WTC11 (cell line): ENCODE measurements at regions not wholly inside any gene's neighbourhood (a gene's known extent, or its start where the extent isn't known, plus 50 kb on each side); places are given as distances from the start of the nearest gene placed in this dataset.

ENCODE experiments used
- ATAC-seq: fragments of 200-7000 bp; cut with Tn5 transposase; 2 replicates; pipeline ENCODE4 v1.10.0; 2021; ENCODE audit warnings: mild to moderate bottlenecking, moderate library complexity
- CTCF ChIA-PET: fragments of 300-600 bp; sonication (Branson Sonifier 250); formaldehyde crosslinking; loops from one replicate; lab custom pipeline; 2021; ENCODE audit warnings: antibody characterized with exemption; lab: Charles Lee
- POLR2A ChIA-PET: fragments of 350-600 bp; sonication (Branson Sonifier 250); formaldehyde crosslinking; loops from one replicate; lab custom pipeline; 2021; ENCODE audit warnings: antibody characterized with exemption; lab: Charles Lee
- DNase-seq: peaks from one replicate; pipeline ENCODE4 v3.0.0; 2021; ENCODE audit warnings: low spot score
- H3K27ac Mint-ChIP-seq: 2 replicates; pipeline ENCODE4 v1.8.0; 2021; ENCODE audit warnings: mixed read lengths
- H3K27me3 Mint-ChIP-seq: 2 replicates; pipeline ENCODE4 v1.8.0; 2021; ENCODE audit warnings: low read depth, mild to moderate bottlenecking, moderate library complexity, mixed read lengths
- H3K36me3 Mint-ChIP-seq: 2 replicates; pipeline ENCODE4 v1.8.0; 2021; ENCODE audit warnings: mixed read lengths
- H3K4me1 Mint-ChIP-seq: 2 replicates; pipeline ENCODE4 v1.8.0; 2022; ENCODE audit warnings: mixed read lengths
- H3K4me3 Mint-ChIP-seq: 2 replicates; pipeline ENCODE4 v1.8.0; 2021; ENCODE audit warnings: mild to moderate bottlenecking, moderate library complexity, mixed read lengths
- H3K9me3 Mint-ChIP-seq: 2 replicates; pipeline ENCODE4 v1.8.0; 2021; ENCODE audit warnings: mixed read lengths
- CBFB ChIP-seq: sonication (generic); formaldehyde crosslinking; IDR thresholded peaks from 2 replicates; pipeline ENCODE4 v1.8.1; 2022; ENCODE audit warnings: mild to moderate bottlenecking, low read depth, missing genetic modification reagents
- GABPB1 ChIP-seq: sonication (generic); formaldehyde crosslinking; IDR thresholded peaks from 2 replicates; pipeline ENCODE4 v1.8.1; 2023; ENCODE audit warnings: mild to moderate bottlenecking, missing genetic modification reagents
- HMGA2 ChIP-seq: fragments of 250-450 bp; sonication (Bioruptor Pico); IDR thresholded peaks from 2 replicates; pipeline ENCODE4 v1.4.0; 2021; ENCODE audit warnings: mild to moderate bottlenecking, moderate library complexity
- RELA ChIP-seq: sonication (generic); formaldehyde crosslinking; IDR thresholded peaks from 2 replicates; pipeline ENCODE4 v1.8.1; 2022; ENCODE audit warnings: missing genetic modification reagents, mild to moderate bottlenecking, borderline replicate concordance
- RORB ChIP-seq: fragments of 250-450 bp; sonication (Bioruptor Pico); IDR thresholded peaks from 2 replicates; pipeline ENCODE4 v1.9.0; 2021; ENCODE audit warnings: mild to moderate bottlenecking
- SOX15 ChIP-seq: fragments of 250-450 bp; sonication (Bioruptor Pico); IDR thresholded peaks from 2 replicates; pipeline ENCODE4 v1.9.0; 2021; ENCODE audit warnings: mild to moderate bottlenecking
- TEAD1 ChIP-seq: sonication (generic); formaldehyde crosslinking; IDR thresholded peaks from 2 replicates; pipeline ENCODE4 v1.8.0; 2022; ENCODE audit warnings: mild to moderate bottlenecking, missing genetic modification reagents
- ZBTB21 ChIP-seq: sonication (generic); formaldehyde crosslinking; IDR thresholded peaks from 2 replicates; pipeline ENCODE4 v1.8.1; 2023; ENCODE audit warnings: mild to moderate bottlenecking, missing genetic modification reagents, borderline replicate concordance
- ZNF416 ChIP-seq: fragments of 250-450 bp; sonication (Bioruptor Pico); IDR thresholded peaks from 2 replicates; pipeline ENCODE4 v1.9.0; 2021; ENCODE audit warnings: mild to moderate bottlenecking, inconsistent platforms
- TF ChIP-seq, protein P1 (sequence below): sonication (generic); formaldehyde crosslinking; IDR thresholded peaks from 2 replicates; pipeline ENCODE4 v1.8.1; 2023; ENCODE audit warnings: mild to moderate bottlenecking, missing genetic modification reagents
- TF ChIP-seq, protein P2 (sequence below): sonication (generic); formaldehyde crosslinking; IDR thresholded peaks from 2 replicates; pipeline ENCODE4 v1.8.1; 2023; ENCODE audit warnings: mild to moderate bottlenecking, moderate library complexity, missing genetic modification reagents
- TF ChIP-seq, protein P3 (sequence below): sonication (generic); formaldehyde crosslinking; conservative IDR thresholded peaks from 2 replicates; pipeline ENCODE4 v1.8.1; 2023; ENCODE audit warnings: mild to moderate bottlenecking, low read depth, missing genetic modification reagents, moderate library complexity
- TF ChIP-seq, protein P4 (sequence below): fragments of 250-450 bp; sonication (Bioruptor Pico); IDR thresholded peaks from 2 replicates; pipeline ENCODE4 v2.1.2; 2022; ENCODE audit warnings: mild to moderate bottlenecking, moderate library complexity
- TF ChIP-seq, protein P5 (sequence below): sonication (generic); formaldehyde crosslinking; IDR thresholded peaks from 2 replicates; pipeline ENCODE4 v1.8.0; 2023; ENCODE audit warnings: missing genetic modification reagents, mild to moderate bottlenecking, borderline replicate concordance

DNA sequence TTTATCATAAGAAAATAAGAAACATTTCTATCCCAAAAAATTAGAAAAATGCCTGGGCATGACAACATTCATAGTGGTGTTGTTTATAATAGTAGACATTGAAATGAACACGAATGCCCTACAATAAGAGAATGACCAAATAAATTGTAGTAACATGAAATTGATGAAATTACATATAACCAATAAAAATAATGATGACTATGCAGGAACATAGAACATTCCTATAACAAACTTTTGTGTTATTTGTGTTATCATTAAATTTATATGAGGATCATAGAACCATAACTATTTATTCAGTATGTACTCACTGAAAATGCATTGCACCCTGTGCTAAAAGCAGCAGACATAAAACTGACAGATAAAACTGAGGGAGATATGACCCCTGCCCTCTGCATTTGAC lies 399.7 kb downstream of the CBLN4 start:
- H3K36me3 Mint-ChIP-seq: peaks cover 64% of the 10 kb centered on the region
- H3K4me1 Mint-ChIP-seq: no peaks in the 10 kb centered on the region
- TF ChIP-seq ZNF416 (CRISPR knock-in tag) (no peak), SOX15 (CRISPR knock-in tag) (no peak)
- TF ChIP-seq, protein P1, sequence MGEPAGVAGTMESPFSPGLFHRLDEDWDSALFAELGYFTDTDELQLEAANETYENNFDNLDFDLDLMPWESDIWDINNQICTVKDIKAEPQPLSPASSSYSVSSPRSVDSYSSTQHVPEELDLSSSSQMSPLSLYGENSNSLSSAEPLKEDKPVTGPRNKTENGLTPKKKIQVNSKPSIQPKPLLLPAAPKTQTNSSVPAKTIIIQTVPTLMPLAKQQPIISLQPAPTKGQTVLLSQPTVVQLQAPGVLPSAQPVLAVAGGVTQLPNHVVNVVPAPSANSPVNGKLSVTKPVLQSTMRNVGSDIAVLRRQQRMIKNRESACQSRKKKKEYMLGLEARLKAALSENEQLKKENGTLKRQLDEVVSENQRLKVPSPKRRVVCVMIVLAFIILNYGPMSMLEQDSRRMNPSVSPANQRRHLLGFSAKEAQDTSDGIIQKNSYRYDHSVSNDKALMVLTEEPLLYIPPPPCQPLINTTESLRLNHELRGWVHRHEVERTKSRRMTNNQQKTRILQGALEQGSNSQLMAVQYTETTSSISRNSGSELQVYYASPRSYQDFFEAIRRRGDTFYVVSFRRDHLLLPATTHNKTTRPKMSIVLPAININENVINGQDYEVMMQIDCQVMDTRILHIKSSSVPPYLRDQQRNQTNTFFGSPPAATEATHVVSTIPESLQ (CRISPR knock-in tag): no peak
- POLR2A ChIA-PET: no interaction called here
- H3K27me3 Mint-ChIP-seq: peaks cover 8% of the 10 kb centered on the region
- no peak for DNase-seq
- CTCF ChIA-PET: no interaction called here
- no peak overlapping the region for H3K27ac Mint-ChIP-seq
- ATAC-seq: no peak
- H3K4me3 Mint-ChIP-seq: no peak overlapping the region
- peaks cover 86% of the 10 kb centered on the region for H3K9me3 Mint-ChIP-seq

DNA sequence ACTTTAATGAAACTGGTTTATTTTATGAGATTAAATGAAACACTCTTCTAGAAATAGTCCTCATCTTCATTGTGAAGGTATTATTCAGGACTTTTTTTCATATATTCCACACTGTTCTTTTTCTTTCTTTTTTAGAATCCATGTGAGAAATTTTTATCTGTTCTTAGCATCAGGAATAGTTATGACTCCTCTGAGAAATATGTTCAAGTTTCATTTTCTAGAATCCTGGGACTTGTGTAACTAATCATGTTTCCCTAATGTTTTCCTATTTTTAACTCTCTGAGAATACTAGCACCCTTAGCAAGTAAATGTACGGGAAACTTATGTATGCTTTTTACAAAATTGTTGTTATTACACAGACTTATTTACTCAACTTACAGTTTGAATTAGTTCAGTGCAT lies 407.8 kb downstream of the CBLN4 start:
- H3K27me3 Mint-ChIP-seq: peaks cover 11% of the 10 kb centered on the region; the same call in 1 of the 2 replicates
- H3K4me3 Mint-ChIP-seq: no peak overlapping the region
- peaks cover 67% of the 10 kb centered on the region for H3K36me3 Mint-ChIP-seq
- no peak for TF ChIP-seq TEAD1
- no peak for TF ChIP-seq RORB (CRISPR knock-in tag)
- POLR2A ChIA-PET: no interaction called here
- peaks cover 78% of the 10 kb centered on the region for H3K9me3 Mint-ChIP-seq
- CTCF ChIA-PET: no interaction called here
- no peaks in the 10 kb centered on the region for H3K4me1 Mint-ChIP-seq
- DNase-seq: no peak
- ATAC-seq: no peak
- H3K27ac Mint-ChIP-seq: no peak overlapping the region

DNA sequence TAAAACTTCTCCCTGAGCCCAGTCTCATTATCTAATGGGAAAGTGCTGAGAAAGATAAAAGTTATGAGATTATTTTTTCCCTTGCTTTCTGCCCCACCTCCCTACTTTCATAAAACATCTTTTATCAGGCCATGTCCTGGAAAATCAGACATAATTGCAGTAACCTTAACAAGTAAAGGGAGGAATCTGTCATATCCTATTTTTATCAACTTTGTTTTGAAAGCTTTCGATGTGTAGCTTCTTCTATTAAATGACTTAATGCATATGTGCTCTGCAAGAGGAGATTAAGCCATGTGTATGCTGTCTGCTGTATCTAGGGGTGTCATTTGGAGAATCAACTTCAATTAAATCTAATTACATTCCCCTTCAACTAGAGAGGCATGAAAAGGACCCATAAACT lies 408.9 kb downstream of the CBLN4 start:
- Mint-ChIP-seq H3K27ac (no peak overlapping the region), H3K27me3 (peaks cover 9% of the 10 kb centered on the region; the same call in 1 of the 2 replicates)
- TF ChIP-seq HMGA2 (CRISPR knock-in tag) (no peak), GABPB1 (CRISPR knock-in tag) (no peak), TEAD1 (no peak)
- TF ChIP-seq, protein P2, sequence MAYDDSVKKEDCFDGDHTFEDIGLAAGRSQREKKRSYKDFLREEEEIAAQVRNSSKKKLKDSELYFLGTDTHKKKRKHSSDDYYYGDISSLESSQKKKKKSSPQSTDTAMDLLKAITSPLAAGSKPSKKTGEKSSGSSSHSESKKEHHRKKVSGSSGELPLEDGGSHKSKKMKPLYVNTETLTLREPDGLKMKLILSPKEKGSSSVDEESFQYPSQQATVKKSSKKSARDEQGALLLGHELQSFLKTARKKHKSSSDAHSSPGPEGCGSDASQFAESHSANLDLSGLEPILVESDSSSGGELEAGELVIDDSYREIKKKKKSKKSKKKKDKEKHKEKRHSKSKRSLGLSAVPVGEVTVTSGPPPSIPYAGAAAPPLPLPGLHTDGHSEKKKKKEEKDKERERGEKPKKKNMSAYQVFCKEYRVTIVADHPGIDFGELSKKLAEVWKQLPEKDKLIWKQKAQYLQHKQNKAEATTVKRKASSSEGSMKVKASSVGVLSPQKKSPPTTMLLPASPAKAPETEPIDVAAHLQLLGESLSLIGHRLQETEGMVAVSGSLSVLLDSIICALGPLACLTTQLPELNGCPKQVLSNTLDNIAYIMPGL: no peak
- TF ChIP-seq, all 79 proteins: peak for 0
- no peak for ATAC-seq
- Mint-ChIP-seq H3K9me3 (peaks cover 75% of the 10 kb centered on the region), H3K36me3 (peaks cover 64% of the 10 kb centered on the region), H3K4me3 (no peak overlapping the region), H3K4me1 (no peaks in the 10 kb centered on the region)
- no peak for DNase-seq
- CTCF ChIA-PET: no interaction called here
- POLR2A ChIA-PET: no interaction called here

DNA sequence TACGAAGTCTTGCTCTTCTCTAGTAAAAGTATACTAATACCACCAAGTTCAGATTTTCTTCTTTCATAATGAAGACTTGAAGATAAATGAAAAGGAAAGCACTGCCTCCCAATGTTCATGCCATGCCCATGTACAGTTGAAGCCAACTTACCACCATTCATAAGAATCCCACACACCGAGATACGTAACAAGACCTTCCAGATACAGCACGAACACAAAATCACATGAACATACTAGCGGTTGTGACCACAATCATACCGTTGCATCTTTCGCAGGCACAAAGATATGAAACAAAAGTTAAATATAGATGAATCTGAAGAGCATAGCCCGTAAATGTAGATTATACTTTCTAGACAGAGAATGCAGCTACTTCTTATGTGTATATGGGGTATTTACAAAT lies 412.5 kb downstream of the CBLN4 start:
- peaks cover 78% of the 10 kb centered on the region for H3K9me3 Mint-ChIP-seq
- H3K4me3 Mint-ChIP-seq: no peak overlapping the region
- no peaks in the 10 kb centered on the region for H3K4me1 Mint-ChIP-seq
- peaks cover 8% of the 10 kb centered on the region; the same call in 1 of the 2 replicates for H3K27me3 Mint-ChIP-seq
- no peak for DNase-seq
- H3K27ac Mint-ChIP-seq: no peak overlapping the region
- TF ChIP-seq CBFB (CRISPR knock-in tag): no peak
- no peak for ATAC-seq
- H3K36me3 Mint-ChIP-seq: peaks cover 65% of the 10 kb centered on the region
- CTCF ChIA-PET: no interaction called here
- POLR2A ChIA-PET: no interaction called here

DNA sequence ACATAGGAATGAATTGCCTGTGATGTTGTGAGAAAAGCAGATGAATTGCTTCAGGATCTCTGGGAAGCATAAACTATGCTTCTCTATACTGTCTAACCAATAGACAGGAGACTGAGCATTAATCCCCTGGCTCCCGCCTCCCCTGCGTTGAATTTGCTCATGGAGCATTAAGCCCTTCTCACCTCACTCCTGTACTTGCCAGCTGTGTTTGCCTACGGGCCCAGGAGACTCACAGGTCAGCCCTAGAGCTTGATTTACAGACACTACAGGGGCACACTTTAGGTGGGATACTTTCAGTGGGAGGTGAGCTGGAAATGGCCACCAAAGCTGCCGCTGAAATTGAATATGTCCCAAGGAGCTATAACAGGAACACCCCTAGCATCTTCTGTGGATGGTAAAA lies 418.7 kb downstream of the CBLN4 start:
- CTCF ChIA-PET: no interaction called here
- Mint-ChIP-seq H3K9me3 (peaks cover 87% of the 10 kb centered on the region), H3K4me3 (no peak overlapping the region), H3K27ac (no peak overlapping the region), H3K36me3 (peaks cover 78% of the 10 kb centered on the region), H3K4me1 (no peaks in the 10 kb centered on the region), H3K27me3 (peaks cover 13% of the 10 kb centered on the region)
- POLR2A ChIA-PET: no interaction called here
- no peak for DNase-seq
- no peak for ATAC-seq
- TF ChIP-seq ZBTB21 (CRISPR knock-in tag) (no peak), SOX15 (CRISPR knock-in tag) (no peak), RELA (CRISPR knock-in tag) (no peak)
- TF ChIP-seq, protein P3, sequence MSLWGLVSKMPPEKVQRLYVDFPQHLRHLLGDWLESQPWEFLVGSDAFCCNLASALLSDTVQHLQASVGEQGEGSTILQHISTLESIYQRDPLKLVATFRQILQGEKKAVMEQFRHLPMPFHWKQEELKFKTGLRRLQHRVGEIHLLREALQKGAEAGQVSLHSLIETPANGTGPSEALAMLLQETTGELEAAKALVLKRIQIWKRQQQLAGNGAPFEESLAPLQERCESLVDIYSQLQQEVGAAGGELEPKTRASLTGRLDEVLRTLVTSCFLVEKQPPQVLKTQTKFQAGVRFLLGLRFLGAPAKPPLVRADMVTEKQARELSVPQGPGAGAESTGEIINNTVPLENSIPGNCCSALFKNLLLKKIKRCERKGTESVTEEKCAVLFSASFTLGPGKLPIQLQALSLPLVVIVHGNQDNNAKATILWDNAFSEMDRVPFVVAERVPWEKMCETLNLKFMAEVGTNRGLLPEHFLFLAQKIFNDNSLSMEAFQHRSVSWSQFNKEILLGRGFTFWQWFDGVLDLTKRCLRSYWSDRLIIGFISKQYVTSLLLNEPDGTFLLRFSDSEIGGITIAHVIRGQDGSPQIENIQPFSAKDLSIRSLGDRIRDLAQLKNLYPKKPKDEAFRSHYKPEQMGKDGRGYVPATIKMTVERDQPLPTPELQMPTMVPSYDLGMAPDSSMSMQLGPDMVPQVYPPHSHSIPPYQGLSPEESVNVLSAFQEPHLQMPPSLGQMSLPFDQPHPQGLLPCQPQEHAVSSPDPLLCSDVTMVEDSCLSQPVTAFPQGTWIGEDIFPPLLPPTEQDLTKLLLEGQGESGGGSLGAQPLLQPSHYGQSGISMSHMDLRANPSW (CRISPR knock-in tag): no peak
- TF ChIP-seq, protein P4, sequence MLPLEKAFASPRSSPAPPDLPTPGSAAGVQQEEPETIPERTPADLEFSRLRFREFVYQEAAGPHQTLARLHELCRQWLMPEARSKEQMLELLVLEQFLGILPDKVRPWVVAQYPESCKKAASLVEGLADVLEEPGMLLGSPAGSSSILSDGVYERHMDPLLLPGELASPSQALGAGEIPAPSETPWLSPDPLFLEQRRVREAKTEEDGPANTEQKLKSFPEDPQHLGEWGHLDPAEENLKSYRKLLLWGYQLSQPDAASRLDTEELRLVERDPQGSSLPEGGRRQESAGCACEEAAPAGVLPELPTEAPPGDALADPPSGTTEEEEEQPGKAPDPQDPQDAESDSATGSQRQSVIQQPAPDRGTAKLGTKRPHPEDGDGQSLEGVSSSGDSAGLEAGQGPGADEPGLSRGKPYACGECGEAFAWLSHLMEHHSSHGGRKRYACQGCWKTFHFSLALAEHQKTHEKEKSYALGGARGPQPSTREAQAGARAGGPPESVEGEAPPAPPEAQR (CRISPR knock-in tag): no peak
- TF ChIP-seq, protein P5, sequence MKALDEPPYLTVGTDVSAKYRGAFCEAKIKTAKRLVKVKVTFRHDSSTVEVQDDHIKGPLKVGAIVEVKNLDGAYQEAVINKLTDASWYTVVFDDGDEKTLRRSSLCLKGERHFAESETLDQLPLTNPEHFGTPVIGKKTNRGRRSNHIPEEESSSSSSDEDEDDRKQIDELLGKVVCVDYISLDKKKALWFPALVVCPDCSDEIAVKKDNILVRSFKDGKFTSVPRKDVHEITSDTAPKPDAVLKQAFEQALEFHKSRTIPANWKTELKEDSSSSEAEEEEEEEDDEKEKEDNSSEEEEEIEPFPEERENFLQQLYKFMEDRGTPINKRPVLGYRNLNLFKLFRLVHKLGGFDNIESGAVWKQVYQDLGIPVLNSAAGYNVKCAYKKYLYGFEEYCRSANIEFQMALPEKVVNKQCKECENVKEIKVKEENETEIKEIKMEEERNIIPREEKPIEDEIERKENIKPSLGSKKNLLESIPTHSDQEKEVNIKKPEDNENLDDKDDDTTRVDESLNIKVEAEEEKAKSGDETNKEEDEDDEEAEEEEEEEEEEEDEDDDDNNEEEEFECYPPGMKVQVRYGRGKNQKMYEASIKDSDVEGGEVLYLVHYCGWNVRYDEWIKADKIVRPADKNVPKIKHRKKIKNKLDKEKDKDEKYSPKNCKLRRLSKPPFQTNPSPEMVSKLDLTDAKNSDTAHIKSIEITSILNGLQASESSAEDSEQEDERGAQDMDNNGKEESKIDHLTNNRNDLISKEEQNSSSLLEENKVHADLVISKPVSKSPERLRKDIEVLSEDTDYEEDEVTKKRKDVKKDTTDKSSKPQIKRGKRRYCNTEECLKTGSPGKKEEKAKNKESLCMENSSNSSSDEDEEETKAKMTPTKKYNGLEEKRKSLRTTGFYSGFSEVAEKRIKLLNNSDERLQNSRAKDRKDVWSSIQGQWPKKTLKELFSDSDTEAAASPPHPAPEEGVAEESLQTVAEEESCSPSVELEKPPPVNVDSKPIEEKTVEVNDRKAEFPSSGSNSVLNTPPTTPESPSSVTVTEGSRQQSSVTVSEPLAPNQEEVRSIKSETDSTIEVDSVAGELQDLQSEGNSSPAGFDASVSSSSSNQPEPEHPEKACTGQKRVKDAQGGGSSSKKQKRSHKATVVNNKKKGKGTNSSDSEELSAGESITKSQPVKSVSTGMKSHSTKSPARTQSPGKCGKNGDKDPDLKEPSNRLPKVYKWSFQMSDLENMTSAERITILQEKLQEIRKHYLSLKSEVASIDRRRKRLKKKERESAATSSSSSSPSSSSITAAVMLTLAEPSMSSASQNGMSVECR (CRISPR knock-in tag): no peak
